ENCODE measurements at regions not wholly inside any gene's neighbourhood (a gene's known extent, or its start where the extent isn't known, plus 50 kb on each side); places are given as distances from the start of the nearest gene placed in this dataset.
"Not testable (repeated sequence)": the region's sequence is repeated elsewhere in the genome, so short reads cannot be mapped to it uniquely, and the experiment has no call there.

GRCh38 chr5:91500758-91501157, 117.6 kb upstream of the ARRDC3 start:
- no peak for DNase-seq

GRCh38 chr5:91499943-91500531, 116.9 kb upstream of the ARRDC3 start:
- peak; percentile 34 for DNase-seq

- DNase-seq, result no peak
Observed at GRCh38 chr5:91495699-91496098, 112.6 kb upstream of the ARRDC3 start.

GRCh38 chr5:91494447-91494996, 111.4 kb upstream of the ARRDC3 start:
- no peak for DNase-seq

GRCh38 chr5:91493086-91493485, 110.0 kb upstream of the ARRDC3 start:
- DNase-seq, result no peak

- no peak for DNase-seq
Observed at GRCh38 chr5:91491229-91491628, 108.1 kb upstream of the ARRDC3 start.

- DNase-seq, result no peak
Observed at GRCh38 chr5:91490316-91490715, 107.2 kb upstream of the ARRDC3 start.

GRCh38 chr5:91487420-91487819, 104.3 kb upstream of the ARRDC3 start:
- DNase-seq, result no peak

- DNase-seq, result no peak
Observed at GRCh38 chr5:91486638-91487037, 103.5 kb upstream of the ARRDC3 start.

- no peak for DNase-seq
Observed at GRCh38 chr5:91484662-91485061, 101.5 kb upstream of the ARRDC3 start.

GRCh38 chr5:91479376-91479775, 96.3 kb upstream of the ARRDC3 start:
- not testable (repeated sequence) for DNase-seq

GRCh38 chr5:91478096-91478495, 95.0 kb upstream of the ARRDC3 start:
- DNase-seq, result no peak

GRCh38 chr5:91477408-91477807, 94.3 kb upstream of the ARRDC3 start:
- DNase-seq, result no peak

- DNase-seq, result no peak
Observed at GRCh38 chr5:91474201-91474600, 91.1 kb upstream of the ARRDC3 start.

GRCh38 chr5:91472631-91473030, 89.5 kb upstream of the ARRDC3 start:
- DNase-seq, result no peak

- DNase-seq, result no peak
Observed at GRCh38 chr5:91469517-91470165, 86.5 kb upstream of the ARRDC3 start.

- DNase-seq, result no peak
Observed at GRCh38 chr5:91468651-91469422, 85.7 kb upstream of the ARRDC3 start.

- DNase-seq, result no peak
Observed at GRCh38 chr5:91464886-91465646, 81.9 kb upstream of the ARRDC3 start.

GRCh38 chr5:91457681-91458058, 74.6 kb upstream of the ARRDC3 start:
- no peak for DNase-seq

- DNase-seq, result no peak
Observed at GRCh38 chr5:91456928-91457680, 74.0 kb upstream of the ARRDC3 start.

- no peak for DNase-seq
Observed at GRCh38 chr5:91449083-91449482, 66.0 kb upstream of the ARRDC3 start.

- not testable (repeated sequence) for DNase-seq
Observed at GRCh38 chr5:91448079-91448478, 65.0 kb upstream of the ARRDC3 start.

Data from NCI-H1092 treated with DMSO at 0.1 percent for 48 hours (cell line).